ENCODE measurements at regions not wholly inside any gene's neighbourhood (a gene's known extent, or its start where the extent isn't known, plus 50 kb on each side); places are given as distances from the start of the nearest gene placed in this dataset.

DNA sequence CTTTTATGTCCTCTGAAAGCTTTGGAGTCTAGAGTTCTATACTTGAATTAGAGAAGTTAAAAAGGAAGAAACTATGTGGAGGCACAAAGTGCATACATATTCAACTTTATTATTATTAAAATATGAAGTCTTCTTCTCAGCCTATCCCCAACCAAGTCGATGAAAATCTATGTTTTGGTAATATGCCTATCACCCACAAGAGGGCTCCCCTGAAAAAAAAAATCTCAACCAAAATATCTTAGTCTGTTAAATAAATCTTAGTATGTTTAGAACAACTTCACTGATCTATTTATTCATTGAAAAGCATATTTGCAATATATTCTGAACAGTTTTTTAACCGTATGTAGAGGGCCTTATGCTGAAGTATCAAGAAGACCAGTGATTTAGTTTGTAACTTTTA is 804.5 kb downstream of the TDRD15 start:
- ATAC-seq (no peak), DNase-seq (no peak)
- H3K36me3 Mint-ChIP-seq: no peaks in the 10 kb centered on the region
- H3K27ac Mint-ChIP-seq: no peak overlapping the region
- no peak overlapping the region for H3K4me3 Mint-ChIP-seq
- H3K9me3 Mint-ChIP-seq (ENCODE audit: low read depth): peaks cover 15% of the 10 kb centered on the region
- peaks cover 3% of the 10 kb centered on the region for H3K4me1 Mint-ChIP-seq
- no peaks in the 10 kb centered on the region for H3K27me3 Mint-ChIP-seq
- CTCF ChIA-PET: no interaction called here

DNA sequence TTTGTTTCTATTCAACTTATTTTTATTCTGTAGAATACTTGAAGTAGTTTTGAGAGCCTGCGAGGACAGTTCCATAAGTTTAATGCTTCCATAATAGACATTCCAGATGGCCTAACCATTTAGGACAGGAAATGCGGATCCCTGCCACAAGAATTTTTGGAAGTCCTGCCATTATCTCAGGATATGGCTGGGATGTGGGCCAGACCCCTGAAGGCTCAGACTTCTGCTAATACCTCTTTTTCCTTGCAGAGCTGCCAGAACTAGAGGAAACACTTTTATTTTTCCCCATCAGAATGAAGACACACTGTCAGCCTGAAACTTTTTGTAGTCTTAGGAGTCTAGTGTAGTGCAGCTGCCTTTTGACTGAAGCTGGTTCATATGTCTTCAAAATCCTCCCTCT is 806.5 kb downstream of the TDRD15 start:
- ATAC-seq (no peak), DNase-seq (no peak)
- Mint-ChIP-seq H3K4me3 (no peak overlapping the region), H3K36me3 (no peaks in the 10 kb centered on the region), H3K9me3 (ENCODE audit: low read depth) (peaks cover 13% of the 10 kb centered on the region), H3K27me3 (no peaks in the 10 kb centered on the region), H3K4me1 (no peaks in the 10 kb centered on the region), H3K27ac (no peak overlapping the region)
- CTCF ChIA-PET: no interaction called here

DNA sequence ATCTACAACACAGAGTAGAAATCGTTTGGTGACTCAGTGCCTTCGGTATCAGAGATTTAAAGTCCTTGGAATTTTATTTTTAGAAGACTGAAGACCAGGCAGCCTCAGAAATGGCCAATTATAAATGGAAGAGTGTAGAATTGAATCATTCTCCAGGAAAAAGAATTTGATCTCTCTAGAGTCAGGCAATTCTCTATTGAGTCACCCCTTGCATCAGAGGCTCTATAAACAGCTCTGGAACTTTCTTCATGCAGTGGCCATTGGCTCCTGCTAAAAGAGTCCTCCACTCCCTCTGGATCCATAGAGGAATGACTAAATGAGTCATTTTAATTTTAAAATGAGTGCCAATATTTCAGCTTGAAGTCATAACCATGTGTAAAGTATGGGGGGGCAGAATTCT is 816.2 kb downstream of the TDRD15 start:
- Mint-ChIP-seq H3K4me3 (no peak overlapping the region), H3K36me3 (no peaks in the 10 kb centered on the region), H3K9me3 (ENCODE audit: low read depth) (no peaks in the 10 kb centered on the region), H3K4me1 (no peaks in the 10 kb centered on the region), H3K27ac (no peak overlapping the region), H3K27me3 (no peaks in the 10 kb centered on the region)
- no peak for DNase-seq
- no peak for ATAC-seq
- CTCF ChIA-PET: no interaction called here

DNA sequence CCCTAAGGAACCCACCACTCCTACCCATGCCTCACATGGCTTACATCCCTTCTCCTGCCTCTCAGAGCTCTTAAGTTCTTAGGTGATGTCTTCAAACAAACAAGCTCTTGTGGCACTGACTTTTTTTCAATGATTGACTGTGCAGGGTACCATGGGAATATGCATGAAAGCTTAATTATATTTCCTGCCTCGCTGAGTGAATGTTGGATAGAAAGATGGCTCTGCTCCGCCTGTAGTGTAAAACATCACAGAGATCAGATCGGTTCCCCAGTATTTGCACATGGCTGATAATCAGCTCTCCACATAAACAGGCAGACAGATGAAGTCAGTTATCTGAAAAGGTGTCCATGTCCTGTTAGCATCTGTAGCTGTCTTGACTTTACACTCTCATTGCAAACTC is 820.8 kb downstream of the TDRD15 start:
- Mint-ChIP-seq H3K27ac (no peak overlapping the region), H3K36me3 (no peaks in the 10 kb centered on the region), H3K9me3 (ENCODE audit: low read depth) (peaks cover 7% of the 10 kb centered on the region), H3K4me3 (no peak overlapping the region), H3K27me3 (no peaks in the 10 kb centered on the region), H3K4me1 (no peaks in the 10 kb centered on the region)
- ATAC-seq (no peak), DNase-seq (no peak)
- CTCF ChIA-PET: no interaction called here

DNA sequence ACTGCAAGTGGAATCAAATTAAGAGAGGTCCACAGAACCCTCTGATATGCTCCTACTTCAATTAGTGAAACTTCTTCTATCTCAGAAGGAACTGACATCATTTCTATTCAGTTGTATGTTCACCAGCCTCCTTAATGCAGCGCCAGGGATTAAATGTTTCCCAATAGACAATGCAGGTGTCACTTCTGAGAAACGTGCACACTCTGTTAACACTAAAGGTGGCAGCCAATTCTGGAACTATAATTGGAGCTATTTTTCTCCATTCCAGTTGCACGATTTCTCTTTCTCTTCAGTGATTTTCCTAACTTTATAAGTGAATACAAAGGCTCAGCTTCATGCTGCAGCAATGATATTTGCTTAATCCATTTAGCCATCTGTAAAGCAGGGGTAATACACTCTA is 821.9 kb downstream of the TDRD15 start:
- Mint-ChIP-seq H3K4me3 (no peak overlapping the region), H3K36me3 (no peaks in the 10 kb centered on the region), H3K27me3 (no peaks in the 10 kb centered on the region), H3K27ac (no peak overlapping the region), H3K4me1 (no peaks in the 10 kb centered on the region), H3K9me3 (ENCODE audit: low read depth) (peaks cover 7% of the 10 kb centered on the region)
- no peak for ATAC-seq
- CTCF ChIA-PET: no interaction called here
- DNase-seq: no peak

DNA sequence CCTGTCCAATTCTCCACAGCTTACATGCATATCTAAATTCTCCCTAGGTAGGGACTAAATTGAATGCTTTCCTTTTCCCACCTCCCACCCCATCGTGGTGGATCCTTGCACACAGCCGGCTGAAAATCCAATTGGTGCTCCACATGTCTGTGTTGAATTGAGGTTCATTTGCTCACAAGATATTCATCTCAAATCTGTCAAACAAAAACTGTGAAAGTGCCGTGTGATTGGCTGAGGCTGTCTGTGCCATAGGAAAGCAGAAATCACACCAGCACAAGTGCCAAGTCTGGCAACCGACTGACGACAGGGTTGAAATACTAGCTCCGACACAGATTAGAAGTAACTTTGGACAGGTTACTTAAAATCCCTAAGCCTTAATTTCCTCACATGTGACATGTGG is 823.3 kb downstream of the TDRD15 start:
- CTCF ChIA-PET: no interaction called here
- no peak overlapping the region for H3K4me3 Mint-ChIP-seq
- no peak for ATAC-seq
- peaks cover 7% of the 10 kb centered on the region for H3K9me3 Mint-ChIP-seq (ENCODE audit: low read depth)
- H3K27me3 Mint-ChIP-seq: no peaks in the 10 kb centered on the region
- no peaks in the 10 kb centered on the region for H3K36me3 Mint-ChIP-seq
- no peaks in the 10 kb centered on the region for H3K4me1 Mint-ChIP-seq
- H3K27ac Mint-ChIP-seq: no peak overlapping the region
- DNase-seq: no peak

DNA sequence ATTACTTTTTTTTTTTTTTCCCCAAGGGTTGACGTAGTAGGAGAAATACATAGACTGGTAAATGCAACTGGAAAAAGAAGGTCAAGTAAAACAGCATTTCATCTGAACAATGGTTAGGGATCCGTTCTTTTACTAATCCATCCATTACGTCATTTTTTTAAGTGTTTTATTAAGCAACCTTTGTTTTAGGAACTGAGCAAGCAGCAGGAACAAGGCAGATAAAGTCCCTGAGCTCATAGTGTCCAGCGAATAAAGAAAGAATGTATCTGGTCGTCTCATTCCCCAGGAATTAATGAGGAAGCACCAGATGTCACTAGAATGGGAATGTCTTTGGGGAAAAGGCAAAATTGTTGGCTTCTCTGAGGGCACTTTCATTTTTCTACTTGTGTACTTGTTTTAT is 842.4 kb downstream of the TDRD15 start:
- DNase-seq (no peak), ATAC-seq (no peak)
- Mint-ChIP-seq H3K4me3 (no peak overlapping the region), H3K27me3 (no peaks in the 10 kb centered on the region), H3K27ac (no peak overlapping the region), H3K36me3 (no peaks in the 10 kb centered on the region), H3K4me1 (no peaks in the 10 kb centered on the region), H3K9me3 (ENCODE audit: low read depth) (peaks cover 17% of the 10 kb centered on the region)
- CTCF ChIA-PET: no interaction called here

DNA sequence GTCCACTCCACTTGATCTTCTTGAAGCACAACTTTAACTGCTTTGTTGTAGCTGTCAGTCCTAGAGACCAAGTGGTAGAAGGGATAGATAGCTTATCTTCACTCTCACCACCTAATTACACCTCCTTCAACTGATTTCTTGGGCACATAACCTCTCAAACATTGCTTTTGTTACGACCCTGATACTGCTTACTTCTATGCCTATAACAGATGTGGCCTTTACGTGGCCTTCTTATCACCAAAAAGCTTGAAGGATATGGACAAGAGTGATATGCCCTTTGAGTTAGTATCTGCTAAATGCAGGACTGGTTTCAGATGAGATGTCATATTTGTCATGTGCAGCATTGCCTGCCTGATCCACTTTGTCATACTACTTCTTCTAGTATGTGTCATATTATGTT is 847.2 kb downstream of the TDRD15 start:
- no peak for DNase-seq
- Mint-ChIP-seq H3K9me3 (ENCODE audit: low read depth) (peaks cover 14% of the 10 kb centered on the region), H3K4me3 (no peak overlapping the region), H3K4me1 (no peaks in the 10 kb centered on the region), H3K27ac (no peak overlapping the region), H3K36me3 (no peaks in the 10 kb centered on the region), H3K27me3 (no peaks in the 10 kb centered on the region)
- ATAC-seq: no peak
- CTCF ChIA-PET: no interaction called here

DNA sequence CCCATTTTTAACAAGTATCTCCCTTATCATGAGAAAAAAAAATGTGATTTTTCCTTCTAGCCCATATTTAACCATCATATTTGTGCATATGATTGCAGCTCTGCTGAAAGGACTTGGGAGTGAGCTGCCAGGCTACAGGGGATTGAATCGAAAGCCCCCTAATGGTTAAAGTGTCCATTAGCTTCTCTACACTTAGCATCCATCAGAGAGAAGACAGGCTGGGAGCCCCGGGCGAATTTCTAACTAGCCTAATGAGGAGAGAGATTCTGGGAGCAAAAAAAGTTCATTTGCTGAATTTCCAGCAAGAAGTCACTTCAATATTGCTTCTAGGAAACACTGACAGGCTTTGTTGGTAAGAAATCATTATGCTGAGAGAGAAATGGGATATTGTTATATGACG is 848.8 kb downstream of the TDRD15 start:
- no peak overlapping the region for H3K4me3 Mint-ChIP-seq

DNA sequence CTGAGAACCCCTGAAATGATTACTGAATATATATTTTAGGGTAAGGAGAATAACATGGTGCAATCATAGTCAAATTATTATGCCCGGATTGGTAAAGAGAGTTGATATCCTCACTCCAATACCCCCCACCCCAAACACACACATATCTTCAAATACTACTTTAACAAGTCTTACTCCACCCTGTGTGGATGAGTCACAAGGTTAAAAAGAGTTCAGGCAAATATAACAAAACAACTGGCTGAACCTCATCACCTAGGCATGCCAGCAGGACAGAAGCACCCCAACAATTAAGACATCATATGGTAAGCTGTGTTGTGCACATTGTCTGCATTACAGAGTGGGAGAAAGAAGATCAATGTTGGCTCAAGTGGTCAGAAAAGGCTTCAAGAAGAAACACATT is 857.4 kb downstream of the TDRD15 start:
- CTCF ChIA-PET: no interaction called here
- DNase-seq: no peak
- Mint-ChIP-seq H3K4me3 (no peak overlapping the region), H3K27me3 (no peaks in the 10 kb centered on the region), H3K4me1 (no peaks in the 10 kb centered on the region), H3K9me3 (ENCODE audit: low read depth) (peaks cover 18% of the 10 kb centered on the region), H3K27ac (no peak overlapping the region), H3K36me3 (no peaks in the 10 kb centered on the region)
- ATAC-seq: no peak

More for the DNA sequence above, 848.8 kb downstream of the TDRD15 start:
- H3K9me3 Mint-ChIP-seq (ENCODE audit: low read depth): peaks cover 8% of the 10 kb centered on the region
- CTCF ChIA-PET: no interaction called here
- H3K27me3 Mint-ChIP-seq: no peaks in the 10 kb centered on the region
- H3K4me1 Mint-ChIP-seq: no peaks in the 10 kb centered on the region
- no peaks in the 10 kb centered on the region for H3K36me3 Mint-ChIP-seq
- H3K27ac Mint-ChIP-seq: no peak overlapping the region
- ATAC-seq: no peak
- no peak for DNase-seq

DNA sequence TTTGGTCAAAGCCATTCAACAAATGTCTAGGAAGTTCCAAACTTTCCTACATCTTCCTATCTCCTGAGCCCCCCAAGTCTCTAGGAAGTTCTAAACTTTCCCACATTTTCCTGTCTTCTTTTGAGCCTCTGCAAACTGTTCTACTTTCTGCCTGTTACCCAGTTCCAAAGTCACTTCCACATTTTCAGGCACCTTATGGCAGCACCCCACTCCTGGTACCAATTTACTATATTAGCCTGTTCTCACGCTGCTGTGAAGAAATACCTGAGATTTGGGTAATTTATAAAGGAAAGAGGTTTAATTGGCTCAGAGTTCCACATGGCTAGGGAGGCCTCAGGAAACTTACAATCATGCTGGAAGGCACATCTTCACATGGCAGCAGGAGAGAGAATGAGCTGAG is 869.2 kb downstream of the TDRD15 start:
- Mint-ChIP-seq H3K36me3 (no peaks in the 10 kb centered on the region), H3K9me3 (ENCODE audit: low read depth) (peaks cover 31% of the 10 kb centered on the region), H3K27me3 (no peaks in the 10 kb centered on the region), H3K4me1 (no peaks in the 10 kb centered on the region), H3K27ac (no peak overlapping the region), H3K4me3 (no peak overlapping the region)
- DNase-seq (no peak), ATAC-seq (no peak)
- CTCF ChIA-PET: no interaction called here

DNA sequence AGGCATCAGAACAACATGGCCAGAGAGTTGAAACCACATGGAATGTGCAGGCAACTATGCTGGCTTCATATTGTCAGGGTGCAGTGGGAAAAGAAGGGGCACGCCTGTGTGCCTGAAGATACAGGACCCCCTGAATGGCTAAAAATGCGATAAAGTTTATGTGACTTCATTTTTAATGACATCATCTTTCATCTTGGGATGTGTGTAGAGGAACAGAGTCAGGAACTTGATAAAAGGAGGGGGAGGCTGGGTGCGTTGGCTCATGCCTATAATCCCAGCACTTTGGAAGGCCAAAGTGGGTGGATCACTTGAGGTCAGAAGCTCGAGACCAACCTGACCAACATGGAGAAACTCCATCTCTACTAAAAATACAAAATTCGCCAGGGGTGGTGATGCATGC is 872.6 kb downstream of the TDRD15 start:
- no peak for DNase-seq
- H3K36me3 Mint-ChIP-seq: no peaks in the 10 kb centered on the region
- CTCF ChIA-PET: no interaction called here
- H3K4me1 Mint-ChIP-seq: no peaks in the 10 kb centered on the region
- H3K4me3 Mint-ChIP-seq: no peak overlapping the region
- no peak overlapping the region for H3K27ac Mint-ChIP-seq
- no peaks in the 10 kb centered on the region for H3K27me3 Mint-ChIP-seq
- H3K9me3 Mint-ChIP-seq (ENCODE audit: low read depth): peaks cover 20% of the 10 kb centered on the region
- ATAC-seq: no peak

DNA sequence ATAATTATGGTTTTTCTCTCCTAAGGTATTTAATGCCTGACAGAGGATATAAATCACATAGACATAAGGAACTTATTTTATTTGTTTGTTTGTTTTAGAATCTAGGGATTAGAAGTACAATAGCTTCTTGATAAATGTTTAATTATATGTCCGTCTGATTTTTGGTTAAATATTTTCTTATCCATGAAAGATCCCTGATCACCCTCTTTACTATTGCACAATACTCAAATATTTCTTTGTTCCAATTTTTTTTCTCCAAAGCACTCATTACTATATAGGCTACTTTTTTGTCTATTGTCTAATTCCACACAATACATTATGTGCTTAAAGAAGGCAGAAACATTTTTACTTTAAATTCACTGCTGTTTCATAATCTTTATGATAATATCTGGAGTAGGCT is 875.8 kb downstream of the TDRD15 start:
- Mint-ChIP-seq H3K4me3 (no peak overlapping the region), H3K9me3 (ENCODE audit: low read depth) (peaks cover 14% of the 10 kb centered on the region), H3K27me3 (no peaks in the 10 kb centered on the region), H3K27ac (no peak overlapping the region), H3K4me1 (no peaks in the 10 kb centered on the region), H3K36me3 (no peaks in the 10 kb centered on the region)
- CTCF ChIA-PET: no interaction called here
- ATAC-seq (no peak), DNase-seq (no peak)

DNA sequence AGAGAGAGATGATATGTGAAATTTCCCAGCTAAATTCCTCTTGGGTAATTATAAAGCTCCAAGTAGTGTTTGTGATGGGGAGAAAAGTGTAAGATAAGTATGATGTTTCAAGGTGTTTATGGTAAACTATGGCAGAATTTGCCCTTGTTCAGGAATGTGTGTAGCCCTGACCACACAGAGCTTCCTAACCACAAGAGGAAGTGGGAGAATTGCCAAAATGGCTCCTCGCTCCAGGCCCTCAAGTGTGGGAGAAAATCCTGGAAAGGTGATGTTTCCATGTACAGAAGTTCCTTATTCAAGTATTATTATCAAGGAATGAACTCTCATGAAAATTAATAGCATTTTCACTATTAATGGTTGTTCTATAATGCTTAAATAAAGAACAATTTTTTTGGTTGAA is 878.3 kb downstream of the TDRD15 start:
- H3K4me3 Mint-ChIP-seq: no peak overlapping the region
- no peaks in the 10 kb centered on the region for H3K4me1 Mint-ChIP-seq
- no peaks in the 10 kb centered on the region for H3K27me3 Mint-ChIP-seq
- CTCF ChIA-PET: no interaction called here
- peaks cover 17% of the 10 kb centered on the region for H3K9me3 Mint-ChIP-seq (ENCODE audit: low read depth)
- no peak for ATAC-seq
- no peak overlapping the region for H3K27ac Mint-ChIP-seq
- no peak for DNase-seq
- H3K36me3 Mint-ChIP-seq: no peaks in the 10 kb centered on the region

DNA sequence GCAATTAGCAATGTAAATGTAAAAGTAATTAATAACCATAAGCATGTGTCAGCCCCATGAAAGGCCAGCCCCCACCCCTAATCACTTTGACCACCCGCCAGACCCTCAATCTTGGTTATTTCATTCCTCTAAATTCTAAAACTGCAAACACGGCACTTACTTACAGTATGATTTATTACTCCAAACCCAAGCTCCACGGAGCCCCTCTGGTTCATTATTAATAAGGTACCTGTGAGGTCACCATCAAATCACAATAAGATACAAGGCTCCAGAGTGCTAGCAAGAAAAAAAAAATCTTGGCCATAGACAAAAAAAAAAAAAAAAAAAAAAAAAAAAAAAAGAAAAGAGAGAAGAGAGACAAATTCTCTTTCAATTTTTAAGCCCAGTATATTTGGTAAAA is 879.5 kb downstream of the TDRD15 start:
- no peak for ATAC-seq
- Mint-ChIP-seq H3K27me3 (no peaks in the 10 kb centered on the region), H3K9me3 (ENCODE audit: low read depth) (peaks cover 18% of the 10 kb centered on the region), H3K36me3 (no peaks in the 10 kb centered on the region), H3K4me3 (no peak overlapping the region), H3K4me1 (no peaks in the 10 kb centered on the region), H3K27ac (no peak overlapping the region)
- no peak for DNase-seq
- CTCF ChIA-PET: no interaction called here

All from activated CD8-positive, alpha-beta memory T cell treated with anti-CD3 and anti-CD28 coated beads, Interleukin-2, amount 10 ng/mL, durations not matched to agents 7 days and 5 days (primary cell).